H1 (cell line): ENCODE measurements at regions not wholly inside any gene's neighbourhood (a gene's known extent, or its start where the extent isn't known, plus 50 kb on each side); places are given as distances from the start of the nearest gene placed in this dataset.

ENCODE experiments used
- CTCF ChIA-PET: fragments of 300-600 bp; sonication (Branson Sonifier 250); formaldehyde crosslinking; loops from one replicate; lab custom pipeline; 2021; ENCODE audit not compliant: partially characterized antibody; lab: Charles Lee
- POLR2A ChIA-PET: fragments of 300-600 bp; sonication (Branson Sonifier 250); formaldehyde crosslinking; loops from one replicate; lab custom pipeline; 2021; ENCODE audit warnings: inconsistent platforms; ENCODE audit not compliant: partially characterized antibody; lab: Charles Lee
- DNase-seq, 2 experiments: peaks; one replicate each; pipeline versions ENCODE4 v3.0.0 to v3.0.0-alpha.2; 2010 to 2022; ENCODE audit warnings: low spot score in 2 of 2, low read depth in 1 of 2, mixed read lengths in 1 of 2
- FAIRE-seq: peaks from 2 replicates; lab custom pipeline; 2011; peaks lifted over from hg19 to GRCh38; lab: Jason Lieb, UNC
- H2AFZ ChIP-seq: 2 replicates; pipeline ENCODE4 v1.8.1; 2012; ENCODE audit warnings: low read length, inconsistent platforms
- H2AK5ac ChIP-seq: 2 replicates; pipeline ENCODE4 v1.6.1; 2013; ENCODE audit warnings: low read depth, low read length
- H2BK120ac ChIP-seq: replicated peaks from 2 replicates; pipeline ENCODE3; 2013; ENCODE audit warnings: low read depth, low read length, inconsistent platforms
- H2BK12ac ChIP-seq: 2 replicates; pipeline ENCODE4 v1.6.1; 2013; ENCODE audit warnings: low read depth, low read length
- H2BK15ac ChIP-seq: 2 replicates; pipeline ENCODE4 v1.6.1; 2013; ENCODE audit warnings: low read length
- H2BK20ac ChIP-seq: 2 replicates; pipeline ENCODE4 v1.6.1; 2013; ENCODE audit warnings: low read length
- H2BK5ac ChIP-seq: 2 replicates; pipeline ENCODE4 v1.6.1; 2013; ENCODE audit warnings: low read depth, low read length
- H3K14ac ChIP-seq: 2 replicates; pipeline ENCODE4 v1.6.1; 2013; ENCODE audit warnings: inconsistent platforms; ENCODE audit not compliant: insufficient read length
- H3K18ac ChIP-seq: 2 replicates; pipeline ENCODE4 v1.6.1; 2013; ENCODE audit warnings: low read length; ENCODE audit errors: extremely low read depth
- H3K23ac ChIP-seq: 2 replicates; pipeline ENCODE4 v1.6.1; 2013; ENCODE audit warnings: inconsistent platforms; ENCODE audit not compliant: insufficient read length
- H3K23me2 ChIP-seq: 2 replicates; pipeline ENCODE4 v1.6.1; 2013; ENCODE audit warnings: low read depth, low read length
- H3K27ac ChIP-seq: 2 replicates; pipeline ENCODE4 v1.6.1; 2011; ENCODE audit warnings: low read depth, low read length, inconsistent platforms
- H3K27me3 ChIP-seq, 4 experiments: replicated peaks in 1 of 4; 1 replicate in 1 of 4; 2 replicates in 3 of 4; pipeline versions ENCODE4 v1.6.1 to v1.8.1; 2011 to 2013; ENCODE audit warnings: low read length in 3 of 4, mild to moderate bottlenecking in 3 of 4, inconsistent platforms in 2 of 4, mixed read lengths in 2 of 4, moderate library complexity in 1 of 4; ENCODE audit not compliant: control insufficient read depth in 3 of 4, insufficient read depth in 3 of 4; ENCODE audit errors: extremely low read depth in 1 of 4
- H3K36me3 ChIP-seq, 4 experiments: 2 replicates each; pipeline versions ENCODE4 v1.6.1 to v1.8.1; 2011 to 2013; ENCODE audit warnings: mild to moderate bottlenecking in 4 of 4, low read length in 3 of 4, moderate library complexity in 2 of 4, control low read depth in 1 of 4, inconsistent platforms in 1 of 4; ENCODE audit not compliant: insufficient read depth in 4 of 4, control insufficient read depth in 2 of 4
- H3K4ac ChIP-seq: replicated peaks from 2 replicates; pipeline ENCODE3; 2013; ENCODE audit warnings: low read length, low read depth, mixed read lengths, inconsistent platforms; ENCODE audit not compliant: insufficient read length
- H3K4me1 ChIP-seq, 4 experiments: replicated peaks in 1 of 4; 1 replicate in 1 of 4; 2 replicates in 3 of 4; pipeline versions ENCODE4 v1.6.1 to v1.8.1; 2011 to 2013; ENCODE audit warnings: low read length in 3 of 4, inconsistent platforms in 2 of 4, mixed read lengths in 1 of 4; ENCODE audit not compliant: insufficient read depth in 4 of 4, control insufficient read depth in 3 of 4
- H3K4me2 ChIP-seq, 2 experiments: 2 replicates each; pipeline versions ENCODE4 v1.6.1 to v1.8.1; 2011 to 2013; ENCODE audit warnings: low read depth in 2 of 2, low read length in 2 of 2, control low read depth in 1 of 2, inconsistent platforms in 1 of 2, mild to moderate bottlenecking in 1 of 2; ENCODE audit not compliant: insufficient read depth in 1 of 2
- H3K4me3 ChIP-seq, 4 experiments: fragments of 200-600, 300-600 bp in 1 of 4; sonication (generic), shearing (Covaris generic), sonication (Bioruptor Twin) in 1 of 4; 2 replicates each; pipeline versions ENCODE4 v1.5.1 to v1.8.1; 2011 to 2016; ENCODE audit warnings: low read length in 4 of 4, low read depth in 3 of 4, control low read depth in 2 of 4, inconsistent platforms in 2 of 4, mild to moderate bottlenecking in 2 of 4, mixed read lengths in 1 of 4, moderate library complexity in 1 of 4; ENCODE audit not compliant: insufficient read depth in 2 of 4; ENCODE audit errors: extremely low read depth in 1 of 4
- H3K56ac ChIP-seq: replicated peaks from 2 replicates; pipeline ENCODE3; 2013; ENCODE audit warnings: low read depth, mild to moderate bottlenecking, mixed read lengths, low read length, inconsistent platforms; ENCODE audit not compliant: insufficient read length
- H3K79me1 ChIP-seq: 2 replicates; pipeline ENCODE4 v1.6.1; 2013; ENCODE audit warnings: low read depth, low read length, control low read depth
- H3K79me2 ChIP-seq, 2 experiments: 2 replicates each; pipeline versions ENCODE4 v1.6.1 to v1.8.1; 2012 to 2013; ENCODE audit warnings: low read length in 2 of 2, mild to moderate bottlenecking in 2 of 2, inconsistent platforms in 1 of 2; ENCODE audit not compliant: insufficient read depth in 2 of 2, control insufficient read depth in 1 of 2
- H3K9ac ChIP-seq, 4 experiments: replicated peaks in 1 of 4; 1 replicate in 1 of 4; 2 replicates in 3 of 4; pipeline versions ENCODE4 v1.6.1 to v1.8.1; 2011 to 2013; ENCODE audit warnings: low read depth in 3 of 4, low read length in 3 of 4, control low read depth in 2 of 4, mild to moderate bottlenecking in 2 of 4, moderate library complexity in 2 of 4, inconsistent platforms in 1 of 4; ENCODE audit errors: extremely low read depth in 1 of 4
- H3K9me3 ChIP-seq, 2 experiments: 2 replicates each; pipeline versions ENCODE4 v1.6.1 to v1.8.1; 2012 to 2013; ENCODE audit warnings: mild to moderate bottlenecking in 2 of 2, moderate library complexity in 2 of 2, control low read depth in 1 of 2, inconsistent platforms in 1 of 2, low read depth in 1 of 2, low read length in 1 of 2, mixed read lengths in 1 of 2; ENCODE audit not compliant: insufficient read depth in 2 of 2
- H4K20me1 ChIP-seq, 2 experiments: replicated peaks in 1 of 2; 2 replicates each; pipeline versions ENCODE3 to v1.8.1; 2011 to 2013; ENCODE audit warnings: inconsistent platforms in 2 of 2, low read length in 2 of 2, mild to moderate bottlenecking in 1 of 2; ENCODE audit not compliant: insufficient read depth in 2 of 2, control insufficient read depth in 1 of 2
- H4K5ac ChIP-seq: 2 replicates; pipeline ENCODE4 v1.6.1; 2013; ENCODE audit warnings: low read length, low read depth, mixed read lengths, inconsistent platforms; ENCODE audit not compliant: insufficient read length
- H4K8ac ChIP-seq: 2 replicates; pipeline ENCODE4 v1.8.0; 2013; ENCODE audit warnings: mild to moderate bottlenecking, moderate library complexity, low read length, inconsistent platforms; ENCODE audit not compliant: insufficient read depth; ENCODE audit errors: extremely low read depth
- H4K91ac ChIP-seq: replicated peaks from 2 replicates; pipeline ENCODE3; 2013; ENCODE audit warnings: low read length, mixed read lengths, inconsistent platforms; ENCODE audit not compliant: insufficient read length
- CTCF ChIP-seq, 3 experiments: IDR thresholded peaks; 1 replicate in 2 of 3; 2 replicates in 1 of 3; pipeline versions ENCODE4 v1.5.1 to v1.6.1; 2011; ENCODE audit warnings: low read length in 3 of 3, mild to moderate bottlenecking in 3 of 3, inconsistent platforms in 2 of 3, low read depth in 1 of 3, moderate library complexity in 1 of 3; ENCODE audit not compliant: insufficient read depth in 1 of 3; ENCODE audit errors: control extremely low read depth in 1 of 3
- EGR1 ChIP-seq: IDR thresholded peaks from 2 replicates; pipeline ENCODE4 v1.6.1; 2011; ENCODE audit warnings: low read depth, low read length, borderline replicate concordance
- MAFK ChIP-seq: IDR thresholded peaks from 2 replicates; pipeline ENCODE4 v1.6.1; 2012; ENCODE audit warnings: low read depth, mild to moderate bottlenecking, improper control_type of control experiment, low read length
- POU5F1 ChIP-seq: IDR thresholded peaks from 2 replicates; pipeline ENCODE4 v1.6.1; 2011; ENCODE audit warnings: low read depth, mild to moderate bottlenecking, low read length, moderate library complexity
- RAD21 ChIP-seq, 2 experiments: IDR thresholded peaks in 1 of 2; conservative IDR thresholded peaks in 1 of 2; 2 replicates each; pipeline ENCODE4 v1.6.1; 2011; ENCODE audit warnings: low read depth in 2 of 2, low read length in 2 of 2, improper control_type of control experiment in 1 of 2, inconsistent platforms in 1 of 2, mild to moderate bottlenecking in 1 of 2, moderate library complexity in 1 of 2
- SP1 ChIP-seq: IDR thresholded peaks from 2 replicates; pipeline ENCODE4 v1.6.1; 2011; ENCODE audit warnings: low read depth, low read length
- WGBS, 2 experiments: shearing (Covaris generic) in 1 of 2; methylation state at CpG; one replicate each; pipeline versions ENCODE4 v1.1.6 to v1.1.7; 2013 to 2015; ENCODE audit warnings: low lambda C conversion rate in 2 of 2, mixed read lengths in 2 of 2, inconsistent platforms in 1 of 2, low coverage in 1 of 2, missing lambda C conversion rate in 1 of 2; ENCODE audit not compliant: insufficient replicate concordance in 2 of 2, insufficient coverage in 1 of 2, insufficient read length in 1 of 2; ENCODE audit errors: extremely low coverage in 1 of 2, missing lambda C conversion rate in 1 of 2; 5-methylcytosine and 5-hydroxymethylcytosine counted together

GRCh38 chr5:23139338-23140171, 286.4 kb upstream of the CDH12 start:
- H3K4me1 ChIP-seq: no peaks in the 10 kb centered on the region
- no peak overlapping the region for H3K4ac ChIP-seq
- no peaks in the 10 kb centered on the region for H3K23me2 ChIP-seq
- H2BK20ac ChIP-seq: no peak overlapping the region
- H2BK15ac ChIP-seq: no peak overlapping the region
- no peaks in the 10 kb centered on the region for H3K79me2 ChIP-seq
- peak overlapping the region; percentile 94 for H2AFZ ChIP-seq
- no peak for DNase-seq
- 22% methylated on average over 4 of the region's 4 CpGs; no CpG with 5 or more reads in 1 of the 2 experiments for WGBS, 2 experiments
- no peaks in the 10 kb centered on the region for H3K79me1 ChIP-seq
- no peak overlapping the region for H4K91ac ChIP-seq
- H3K27ac ChIP-seq: no peak overlapping the region
- H2BK12ac ChIP-seq: no peak overlapping the region
- CTCF ChIA-PET: interaction anchor here (0.7 to 0.8 kb wide), 2 partner anchors 21 to 354 kb away, joined by 3 to 4 read pairs; no protein-coding TSS in a partner anchor
- H4K8ac ChIP-seq: no peak overlapping the region
- no peak overlapping the region for H3K18ac ChIP-seq
- H3K23ac ChIP-seq: no peak overlapping the region
- no peak overlapping the region for H3K4me3 ChIP-seq
- no peak for FAIRE-seq
- no peaks in the 10 kb centered on the region for H4K20me1 ChIP-seq
- H3K4me2 ChIP-seq: no peak overlapping the region
- H2BK120ac ChIP-seq: no peak overlapping the region
- POLR2A ChIA-PET: no interaction called here
- no peaks in the 10 kb centered on the region for H3K27me3 ChIP-seq
- no peak overlapping the region for H3K14ac ChIP-seq
- no peak for TF ChIP-seq POU5F1
- TF ChIP-seq CTCF (IDR thresholded peaks at IDR 0.05; ENCODE audit: control extremely low read depth in 1 of 3, insufficient read depth in 1 of 3, low read depth in 1 of 3, low read length in 3 of 3): peak in 1 of 3 experiments; percentile 60; a peak in 2 of 4 replicates
- no peak for TF ChIP-seq EGR1
- TF ChIP-seq RAD21 (IDR thresholded peaks at IDR 0.05 in 1 of 2, conservative IDR thresholded peaks at IDR 0.05 in 1 of 2; ENCODE audit: low read depth in 2 of 2, low read length in 2 of 2): peak; percentile 58 to 67
- TF ChIP-seq MAFK: no peak
- TF ChIP-seq SP1: no peak
- H3K36me3 ChIP-seq: no peaks in the 10 kb centered on the region
- H2AK5ac ChIP-seq: no peak overlapping the region
- no peak overlapping the region for H2BK5ac ChIP-seq
- no peak overlapping the region for H4K5ac ChIP-seq
- H3K9me3 ChIP-seq: no peaks in the 10 kb centered on the region
- no peak overlapping the region for H3K56ac ChIP-seq
- no peak overlapping the region for H3K9ac ChIP-seq
